ENCODE measurements at regions not wholly inside any gene's neighbourhood (a gene's known extent, or its start where the extent isn't known, plus 50 kb on each side); places are given as distances from the start of the nearest gene placed in this dataset.

DNA sequence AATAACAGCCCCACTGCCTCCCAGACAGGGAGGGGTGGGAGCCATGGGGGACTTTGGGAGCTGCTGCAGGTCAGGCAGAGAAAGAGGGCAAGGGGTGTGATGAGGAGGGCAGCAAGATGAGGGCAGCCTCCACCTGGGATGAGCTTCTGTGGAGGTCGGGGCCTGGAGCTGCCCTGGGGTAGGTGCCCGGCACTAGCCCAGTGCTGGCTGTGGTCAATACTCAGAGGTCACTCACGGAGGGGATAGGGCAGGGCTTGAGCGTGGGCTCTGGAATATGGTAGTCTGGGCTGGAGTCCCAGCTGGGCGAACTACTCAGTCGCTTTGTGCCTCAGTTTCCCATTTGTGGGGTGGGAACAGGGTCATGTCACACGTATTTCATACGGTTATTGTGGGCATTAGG lies 169.0 kb downstream of the IRF8 start:
- TF ChIP-seq, protein P1, sequence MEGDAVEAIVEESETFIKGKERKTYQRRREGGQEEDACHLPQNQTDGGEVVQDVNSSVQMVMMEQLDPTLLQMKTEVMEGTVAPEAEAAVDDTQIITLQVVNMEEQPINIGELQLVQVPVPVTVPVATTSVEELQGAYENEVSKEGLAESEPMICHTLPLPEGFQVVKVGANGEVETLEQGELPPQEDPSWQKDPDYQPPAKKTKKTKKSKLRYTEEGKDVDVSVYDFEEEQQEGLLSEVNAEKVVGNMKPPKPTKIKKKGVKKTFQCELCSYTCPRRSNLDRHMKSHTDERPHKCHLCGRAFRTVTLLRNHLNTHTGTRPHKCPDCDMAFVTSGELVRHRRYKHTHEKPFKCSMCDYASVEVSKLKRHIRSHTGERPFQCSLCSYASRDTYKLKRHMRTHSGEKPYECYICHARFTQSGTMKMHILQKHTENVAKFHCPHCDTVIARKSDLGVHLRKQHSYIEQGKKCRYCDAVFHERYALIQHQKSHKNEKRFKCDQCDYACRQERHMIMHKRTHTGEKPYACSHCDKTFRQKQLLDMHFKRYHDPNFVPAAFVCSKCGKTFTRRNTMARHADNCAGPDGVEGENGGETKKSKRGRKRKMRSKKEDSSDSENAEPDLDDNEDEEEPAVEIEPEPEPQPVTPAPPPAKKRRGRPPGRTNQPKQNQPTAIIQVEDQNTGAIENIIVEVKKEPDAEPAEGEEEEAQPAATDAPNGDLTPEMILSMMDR (conservative IDR thresholded peaks at IDR 0.05), result no peak
- TF ChIP-seq ZFX (IDR thresholded peaks at IDR 0.05), result no peak

Data from C4-2B (cell line).